A549 (cell line): ENCODE measurements at regions not wholly inside any gene's neighbourhood (a gene's known extent, or its start where the extent isn't known, plus 50 kb on each side); places are given as distances from the start of the nearest gene placed in this dataset.

Experiments used
- ATAC-seq, 2 experiments: fragments of 200-7000 bp in 1 of 2; fragments of >200 bp in 1 of 2; cut with Nextera tagmentation in 1 of 2; cut with Tn5 transposase in 1 of 2; 3 replicates each; pipeline versions ENCODE4 v1.8.0 to v1.9.1; 2018 to 2020; ENCODE audit warnings: mild to moderate bottlenecking in 1 of 2, moderate library complexity in 1 of 2
- CTCF ChIA-PET: fragments of 300-600 bp; sonication (Branson Sonifier 250); formaldehyde crosslinking; extraction: SDS; loops from one replicate; lab custom pipeline; 2021; ENCODE audit warnings: antibody characterized with exemption, inconsistent platforms; lab: Yijun Ruan, JAX
- POLR2A ChIA-PET: fragments of 350-600 bp; formaldehyde crosslinking; extraction: SDS; loops from one replicate; lab custom pipeline; 2021; ENCODE audit warnings: antibody characterized with exemption, inconsistent platforms; lab: Yijun Ruan, JAX
- DNase-seq, 2 experiments: peaks; one replicate each; pipeline versions ENCODE4 v3.0.0 to v3.0.0-alpha.2; 2011 to 2016; ENCODE audit warnings: low read depth in 1 of 2, low spot score in 1 of 2
- FAIRE-seq: peaks from 2 replicates; lab custom pipeline; 2011; peaks lifted over from hg19 to GRCh38; lab: Jason Lieb, UNC
- H3K27ac ChIP-seq, 2 experiments: fragments of >200 bp; sonication (Bioruptor Twin); formaldehyde crosslinking; 3 replicates each; pipeline ENCODE4 v1.5.1; 2016 to 2017
- H3K4me1 ChIP-seq: fragments of >200 bp; sonication (Bioruptor Twin); formaldehyde crosslinking; 3 replicates; pipeline ENCODE4 v1.6.1; 2016
- H3K4me2 ChIP-seq: fragments of >200 bp; sonication (Bioruptor Twin); formaldehyde crosslinking; 3 replicates; pipeline ENCODE4 v1.6.1; 2016
- H3K4me3 ChIP-seq: fragments of >200 bp; sonication (Bioruptor Twin); formaldehyde crosslinking; 3 replicates; pipeline ENCODE4 v1.5.1; 2016
- H3K9me3 ChIP-seq: fragments of >200 bp; sonication (Bioruptor Twin); formaldehyde crosslinking; 3 replicates; pipeline ENCODE4 v1.6.1; 2016
- CBX8 ChIP-seq: fragments of 200-600 bp; sonication (generic); IDR thresholded peaks from 2 replicates; pipeline ENCODE4 v1.6.1; 2016
- CEBPB ChIP-seq, 2 experiments: fragments of >200 bp in 1 of 2; sonication (Bioruptor Twin) in 1 of 2; formaldehyde crosslinking in 1 of 2; IDR thresholded peaks; 2 replicates each; pipeline ENCODE4 v1.6.1; 2012 to 2016
- CTCF ChIP-seq: fragments of >200 bp; sonication (Bioruptor Twin); formaldehyde crosslinking; IDR thresholded peaks from 3 replicates; pipeline ENCODE4 v1.5.1; 2016
- E2F6 ChIP-seq: IDR thresholded peaks from 2 replicates; pipeline ENCODE4 v1.6.1; 2012; ENCODE audit warnings: low read depth, borderline replicate concordance
- FOSB ChIP-seq: fragments of 250-450 bp; sonication (Bioruptor Pico); IDR thresholded peaks from 2 replicates; pipeline ENCODE4 v1.5.0; 2020; ENCODE audit warnings: mild to moderate bottlenecking, moderate library complexity
- FOSL2 ChIP-seq, 2 experiments: fragments of 450-650 bp in 1 of 2; fragments of >200 bp in 1 of 2; sonication (Bioruptor Twin) in 1 of 2; formaldehyde crosslinking; IDR thresholded peaks; 2 replicates each; pipeline versions ENCODE4 v1.5.0 to v1.6.1; 2016 to 2020; ENCODE audit warnings: mild to moderate bottlenecking in 1 of 2, moderate library complexity in 1 of 2
- HEYL ChIP-seq: fragments of 250-450 bp; sonication (Bioruptor Pico); IDR thresholded peaks from 2 replicates; pipeline ENCODE4 v1.8.0; 2021; ENCODE audit warnings: mild to moderate bottlenecking, moderate library complexity
- HOXB13 ChIP-seq: fragments of 250-450 bp; sonication (Bioruptor Pico); IDR thresholded peaks from 2 replicates; pipeline ENCODE4 v1.5.0; 2020; ENCODE audit warnings: low read depth, mild to moderate bottlenecking, moderate library complexity
- KDM5A ChIP-seq: fragments of 200-600 bp; sonication (generic); IDR thresholded peaks from 2 replicates; pipeline ENCODE4 v1.6.1; 2016; ENCODE audit warnings: antibody characterized with exemption, mild to moderate bottlenecking
- MAFK ChIP-seq: fragments of 450-650 bp; IDR thresholded peaks from 2 replicates; pipeline ENCODE4 v1.6.1; 2014; ENCODE audit not compliant: partially characterized antibody
- MAZ ChIP-seq: fragments of 150-350 bp; IDR thresholded peaks from 2 replicates; pipeline ENCODE4 v1.6.1; 2014; ENCODE audit warnings: antibody characterized with exemption, low read depth, low read length, borderline replicate concordance
- MYC ChIP-seq: IDR thresholded peaks from 2 replicates; pipeline ENCODE4 v1.6.1; 2012; ENCODE audit warnings: mild to moderate bottlenecking, inconsistent platforms, low read length, improper control_type of control experiment, borderline replicate concordance
- NFE2L2 ChIP-seq: fragments of 150-350 bp; conservative IDR thresholded peaks from 2 replicates; pipeline ENCODE4 v1.6.1; 2014; ENCODE audit warnings: low read length
- NPAS2 ChIP-seq: fragments of 250-450 bp; sonication (Bioruptor Pico); IDR thresholded peaks from 2 replicates; pipeline ENCODE4 v1.8.0; 2022; ENCODE audit warnings: mild to moderate bottlenecking, moderate library complexity, borderline replicate concordance
- RARB ChIP-seq: fragments of 250-450 bp; sonication (Bioruptor Pico); IDR thresholded peaks from 2 replicates; pipeline ENCODE4 v1.8.0; 2021; ENCODE audit warnings: mild to moderate bottlenecking, moderate library complexity
- RFX5 ChIP-seq: fragments of 450-650 bp; IDR thresholded peaks from 2 replicates; pipeline ENCODE4 v1.7.1; 2014; ENCODE audit warnings: antibody characterized with exemption, mild to moderate bottlenecking, moderate library complexity
- RNF2 ChIP-seq: fragments of 200-600 bp; sonication (generic); IDR thresholded peaks from 2 replicates; pipeline ENCODE4 v1.6.1; 2016; ENCODE audit warnings: low read depth, mild to moderate bottlenecking, antibody characterized with exemption, moderate library complexity, borderline replicate concordance
- ZC3H11A ChIP-seq: fragments of 450-650 bp; IDR thresholded peaks from 2 replicates; pipeline ENCODE4 v1.6.1; 2014; ENCODE audit warnings: antibody characterized with exemption, mild to moderate bottlenecking
- ZFP36 ChIP-seq: fragments of 450-650 bp; IDR thresholded peaks from 2 replicates; pipeline ENCODE4 v1.6.1; 2014; ENCODE audit warnings: borderline replicate concordance; ENCODE audit not compliant: partially characterized antibody
- WGBS: methylation state at CpG from one replicate; pipeline ENCODE4 v1.1.6; 2017; ENCODE audit errors: missing lambda C conversion rate; 5-methylcytosine and 5-hydroxymethylcytosine counted together
- TF ChIP-seq, protein P1 (sequence below): IDR thresholded peaks from 2 replicates; pipeline ENCODE4 v1.6.1; 2012

DNA sequence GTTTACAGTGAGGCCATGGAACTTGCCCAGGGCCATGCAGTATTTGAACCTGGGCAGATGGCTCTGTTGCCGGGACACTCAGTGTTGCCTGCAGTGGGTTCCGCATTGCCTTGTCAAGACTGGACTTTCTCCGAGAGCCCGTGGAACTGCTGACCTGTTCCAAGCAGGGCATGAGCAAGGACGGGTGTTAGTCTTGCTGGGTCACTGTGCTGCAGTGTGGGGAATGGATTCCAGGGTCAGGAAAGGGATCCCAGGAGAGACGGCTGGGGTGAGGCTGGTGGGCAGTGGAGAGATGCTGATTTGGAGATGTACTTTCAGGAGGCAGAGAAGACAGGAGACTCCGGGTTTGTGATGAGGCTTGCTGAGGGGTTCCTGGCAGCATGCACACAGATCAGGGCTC lies 348.7 kb upstream of the HS6ST1 start:
- TF ChIP-seq RARB (CRISPR knock-in tag) (no peak), ZC3H11A (no peak), MYC (no peak), CBX8 (no peak), RNF2 (no peak), ZFP36 (no peak), MAFK (no peak), E2F6 (no peak), NFE2L2 (no peak), CEBPB (IDR thresholded peaks at IDR 0.05) (no peak), CTCF (no peak), KDM5A (no peak), FOSB (CRISPR knock-in tag) (no peak), FOSL2 (IDR thresholded peaks at IDR 0.05) (no peak), FOSL2 (CRISPR knock-in tag; IDR thresholded peaks at IDR 0.05) (no peak)
- TF ChIP-seq, protein P1, sequence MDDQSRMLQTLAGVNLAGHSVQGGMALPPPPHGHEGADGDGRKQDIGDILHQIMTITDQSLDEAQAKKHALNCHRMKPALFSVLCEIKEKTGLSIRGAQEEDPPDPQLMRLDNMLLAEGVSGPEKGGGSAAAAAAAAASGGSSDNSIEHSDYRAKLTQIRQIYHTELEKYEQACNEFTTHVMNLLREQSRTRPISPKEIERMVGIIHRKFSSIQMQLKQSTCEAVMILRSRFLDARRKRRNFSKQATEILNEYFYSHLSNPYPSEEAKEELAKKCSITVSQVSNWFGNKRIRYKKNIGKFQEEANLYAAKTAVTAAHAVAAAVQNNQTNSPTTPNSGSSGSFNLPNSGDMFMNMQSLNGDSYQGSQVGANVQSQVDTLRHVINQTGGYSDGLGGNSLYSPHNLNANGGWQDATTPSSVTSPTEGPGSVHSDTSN: no peak
- Histone ChIP-seq H3K4me3 (no peak overlapping the region), H3K4me2 (no peak overlapping the region), H3K9me3 (no peaks in the 10 kb centered on the region), H3K27ac (no peak overlapping the region), H3K4me1 (no peaks in the 10 kb centered on the region)
- 33% methylated on average over 7 of the region's 7 CpGs for WGBS
- ATAC-seq: no peak
- POLR2A ChIA-PET: no interaction called here
- no peak for DNase-seq
- CTCF ChIA-PET: no interaction called here
- no peak for FAIRE-seq

DNA sequence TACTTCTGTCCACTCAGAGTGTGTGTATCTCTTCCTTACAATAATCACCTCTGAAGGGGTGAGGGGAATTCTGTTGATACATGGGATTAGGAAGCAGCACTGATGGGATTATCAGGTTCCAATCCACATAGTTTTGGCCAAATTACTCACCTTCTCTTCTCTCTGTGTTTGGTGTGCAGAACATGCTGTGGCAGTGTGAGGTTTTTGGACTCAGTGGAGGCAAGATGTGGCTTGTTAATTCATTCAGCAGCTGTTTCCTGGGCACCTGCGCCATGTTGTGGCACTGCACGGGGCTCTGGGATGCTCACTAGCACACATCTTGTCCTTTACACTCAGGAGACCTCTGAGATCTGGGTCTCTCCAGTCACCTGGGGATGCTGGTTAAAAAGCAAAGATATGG lies 350.3 kb upstream of the HS6ST1 start:
- DNase-seq (no peak), FAIRE-seq (no peak), ATAC-seq (no peak)
- Histone ChIP-seq H3K9me3 (no peaks in the 10 kb centered on the region), H3K4me1 (no peaks in the 10 kb centered on the region), H3K27ac (no peak overlapping the region), H3K4me3 (no peak overlapping the region), H3K4me2 (no peak overlapping the region)
- POLR2A ChIA-PET: no interaction called here
- CTCF ChIA-PET: interaction anchor here (1.6 kb wide), 1 partner anchor 11 kb away, joined by 3 read pairs; no protein-coding TSS in a partner anchor
- WGBS: 0% methylated on average over 2 of the region's 2 CpGs
- TF ChIP-seq NPAS2 (CRISPR knock-in tag): no peak
- no peak for TF ChIP-seq CEBPB (IDR thresholded peaks at IDR 0.05)
- TF ChIP-seq RFX5: no peak
- TF ChIP-seq MAZ: no peak
- TF ChIP-seq HEYL (CRISPR knock-in tag): no peak
- no peak for TF ChIP-seq KDM5A
- TF ChIP-seq CTCF: no peak
- TF ChIP-seq HOXB13 (CRISPR knock-in tag): no peak
